Neural progenitor cell (in vitro differentiated cells): ENCODE measurements at regions not wholly inside any gene's neighbourhood (a gene's known extent, or its start where the extent isn't known, plus 50 kb on each side); places are given as distances from the start of the nearest gene placed in this dataset. TPM values are rescaled to one million over a fixed set of nuclear protein-coding genes. Genes with fewer than 3 reads are reported as not detected.

Source experiments
- DNase-seq: peaks from one replicate; pipeline ENCODE4 v3.0.0-alpha.2; 2016; ENCODE audit warnings: low spot score
- H2AFZ ChIP-seq: fragments of 200-600 bp; sonication (generic); replicated peaks from 2 replicates; pipeline ENCODE4 v1.6.1; 2016; ENCODE audit warnings: antibody characterized with exemption
- H3F3A ChIP-seq: fragments of 200-600 bp; sonication (generic); 2 replicates; pipeline ENCODE4 v1.6.1; 2016; ENCODE audit warnings: antibody characterized with exemption, low read depth
- H3K27ac ChIP-seq: fragments of 200-600 bp; sonication (generic); 2 replicates; pipeline ENCODE4 v1.5.1; 2016; ENCODE audit warnings: mild to moderate bottlenecking
- H3K27me3 ChIP-seq: fragments of 200-600 bp; sonication (generic); 2 replicates; pipeline ENCODE4 v1.6.1; 2016; ENCODE audit warnings: mild to moderate bottlenecking, moderate library complexity
- H3K36me3 ChIP-seq: fragments of 200-600 bp; sonication (generic); 2 replicates; pipeline ENCODE4 v1.5.1; 2016
- H3K4me1 ChIP-seq: fragments of 200-600 bp; sonication (generic); 2 replicates; pipeline ENCODE4 v1.6.1; 2016; ENCODE audit warnings: mixed run types
- H3K4me2 ChIP-seq: fragments of 200-600 bp; sonication (generic); 2 replicates; pipeline ENCODE4 v1.6.1; 2016
- H3K4me3 ChIP-seq: fragments of 200-600 bp; sonication (generic); 2 replicates; pipeline ENCODE4 v1.5.1; 2016
- H3K79me2 ChIP-seq: fragments of 200-600 bp; sonication (generic); 2 replicates; pipeline ENCODE4 v1.6.1; 2016; ENCODE audit warnings: low read depth
- H3K9ac ChIP-seq: fragments of 200-600 bp; sonication (generic); 2 replicates; pipeline ENCODE4 v1.6.1; 2016
- H3K9me3 ChIP-seq: fragments of 200-600 bp; sonication (generic); 2 replicates; pipeline ENCODE4 v1.5.1; 2016; ENCODE audit warnings: low read depth
- H4K20me1 ChIP-seq: fragments of 200-600 bp; sonication (generic); 2 replicates; pipeline ENCODE4 v1.6.1; 2016; ENCODE audit warnings: low read depth
- H3K27ac Mint-ChIP-seq: 3 replicates; pipeline ENCODE4 v1.8.0; 2021; ENCODE audit warnings: mixed read lengths
- H3K27me3 Mint-ChIP-seq: 2 replicates; pipeline ENCODE4 v1.8.0; 2022; ENCODE audit warnings: low read depth, mild to moderate bottlenecking, inconsistent platforms, moderate library complexity, mixed read lengths; ENCODE audit not compliant: insufficient read depth
- H3K36me3 Mint-ChIP-seq: 3 replicates; pipeline ENCODE4 v1.8.0; 2021; ENCODE audit warnings: mixed read lengths
- H3K4me1 Mint-ChIP-seq: 3 replicates; pipeline ENCODE4 v1.8.0; 2021; ENCODE audit warnings: mixed read lengths
- H3K4me3 Mint-ChIP-seq: 3 replicates; pipeline ENCODE4 v1.8.0; 2021; ENCODE audit warnings: mild to moderate bottlenecking, moderate library complexity, mixed read lengths
- H3K9me3 Mint-ChIP-seq: 3 replicates; pipeline ENCODE4 v1.8.0; 2020; ENCODE audit warnings: mixed read lengths
- CTCF ChIP-seq: fragments of 200-600 bp; sonication (generic); IDR thresholded peaks from 2 replicates; pipeline ENCODE4 v1.5.1; 2017; ENCODE audit warnings: antibody characterized with exemption, mild to moderate bottlenecking
- EZH2 ChIP-seq: fragments of 200-600 bp; sonication (generic); IDR thresholded peaks from 2 replicates; pipeline ENCODE4 v1.6.1; 2017; ENCODE audit warnings: antibody characterized with exemption, mild to moderate bottlenecking, moderate library complexity
- EZH2phosphoT487 ChIP-seq: fragments of 200-600 bp; sonication (generic); IDR thresholded peaks from 2 replicates; pipeline ENCODE4 v1.6.1; 2017; ENCODE audit warnings: antibody characterized with exemption
- small RNA-seq: library from RNA; depleted of rRNA; stranded (forward); fragments of <200 nt; gene quantifications from one replicate; pipeline ENCODE3, GENCODE V24; 2015

- no peak overlapping the region for H3K4me2 ChIP-seq
- Mint-ChIP-seq H3K4me1 (no peaks in the 10 kb centered on the region), H3K9me3 (peaks cover 3% of the 10 kb centered on the region), H3K27me3 (no peaks in the 10 kb centered on the region), H3K27ac (no peak overlapping the region), H3K36me3 (no peaks in the 10 kb centered on the region), H3K4me3 (no peak overlapping the region)
- H3K36me3 ChIP-seq = no peaks in the 10 kb centered on the region
- no peaks in the 10 kb centered on the region for H3K9me3 ChIP-seq
- TF ChIP-seq CTCF (no peak), EZH2phosphoT487 (no peak), EZH2 (no peak)
- no peaks in the 10 kb centered on the region for H3F3A ChIP-seq
- no peak overlapping the region for H3K27ac ChIP-seq
- no peak for DNase-seq
- no peaks in the 10 kb centered on the region for H3K27me3 ChIP-seq
- H3K79me2 ChIP-seq = no peaks in the 10 kb centered on the region
- no peak overlapping the region for H3K9ac ChIP-seq
- no peak overlapping the region for H3K4me3 ChIP-seq
- no peaks in the 10 kb centered on the region for H3K4me1 ChIP-seq
- H2AFZ ChIP-seq = no peak overlapping the region
- no peaks in the 10 kb centered on the region for H4K20me1 ChIP-seq
Observed at GRCh38 chr12:104814944-104815343, 143.1 kb downstream of the SLC41A2 start.

Small RNAs in the stretch of these regions (small RNA-seq; reads per million reads assigned to genes)
- gene RF00019 = not detected
